Lung (tissue), 11 donors: ENCODE measurements at regions not wholly inside any gene's neighbourhood (a gene's known extent, or its start where the extent isn't known, plus 50 kb on each side); places are given as distances from the start of the nearest gene placed in this dataset.
A peak's percentile ranks its signal among the peaks of the same experiment; 100 is the strongest.

Experiments
- ATAC-seq: fragments of 200-7000 bp; cut with Tn5 transposase; one replicate; pipeline ENCODE4 v1.9.1; 2020; ENCODE audit warnings: moderate number of reproducible peaks; ENCODE audit not compliant: insufficient read depth, low FRiP score
- DNase-seq, 3 donors: peaks; one replicate each; pipeline ENCODE4 v3.0.0-alpha.2; 2013 to 2017
- H3K27ac ChIP-seq, 2 donors: one replicate each; pipeline ENCODE4 v1.5.1; 2013; ENCODE audit warnings: mild to moderate bottlenecking in 2 of 2, moderate library complexity in 2 of 2, control low read depth in 1 of 2, inconsistent platforms in 1 of 2, low read depth in 1 of 2, low read length in 1 of 2
- H3K27me3 ChIP-seq, 3 donors: one replicate each; pipeline ENCODE4 v1.5.1; 2013; ENCODE audit warnings: low read length in 2 of 3; ENCODE audit not compliant: control insufficient read depth in 3 of 3, insufficient read depth in 3 of 3
- H3K36me3 ChIP-seq, 4 donors: one replicate each; pipeline ENCODE4 v1.5.1; 2013; ENCODE audit warnings: low read length in 4 of 4, mild to moderate bottlenecking in 1 of 4, moderate library complexity in 1 of 4; ENCODE audit not compliant: control insufficient read depth in 4 of 4, insufficient read depth in 4 of 4
- H3K4me1 ChIP-seq, 5 donors: one replicate each; pipeline ENCODE4 v1.5.1; 2013; ENCODE audit warnings: low read length in 5 of 5, mild to moderate bottlenecking in 2 of 5, moderate library complexity in 1 of 5; ENCODE audit not compliant: control insufficient read depth in 5 of 5, insufficient read depth in 5 of 5
- H3K4me3 ChIP-seq: one replicate; pipeline ENCODE4 v1.5.1; 2013; ENCODE audit warnings: mild to moderate bottlenecking, control low read depth, moderate library complexity
- H3K9ac ChIP-seq, 2 donors: one replicate each; pipeline ENCODE4 v1.5.1; 2013; ENCODE audit warnings: low read length in 2 of 2, control low read depth in 1 of 2; ENCODE audit not compliant: insufficient read depth in 1 of 2
- H3K9me3 ChIP-seq, 4 donors: one replicate each; pipeline ENCODE4 v1.5.1; 2013; ENCODE audit warnings: low read length in 3 of 4, mild to moderate bottlenecking in 1 of 4, moderate library complexity in 1 of 4; ENCODE audit not compliant: control insufficient read depth in 4 of 4, insufficient read depth in 3 of 4
- CTCF ChIP-seq: IDR thresholded peaks from 2 replicates; pipeline ENCODE4 v1.5.1; 2012; ENCODE audit warnings: mild to moderate bottlenecking; ENCODE audit errors: control extremely low read depth, extremely low read depth
- WGBS, 2 donors: extraction: QIAGEN DNeasy Blood & Tissue Kit; methylation state at CpG; one replicate each; pipeline ENCODE4 v1.1.7; 2013; 5-methylcytosine and 5-hydroxymethylcytosine counted together
- donor health status: control.
- donor health status: control.
- donor health status: Bipolar disorder and iron deficiency.
- donor health status: healthy.
- donor health status: DM: yes; HTN: yes; CAD: no.

- 66% methylated on average over 4 of the region's 4 CpGs for WGBS, 2 donors
- ATAC-seq (no peak), DNase-seq (no peak)
- no peak for TF ChIP-seq CTCF
- no peak overlapping the region for H3K27ac ChIP-seq
- no peaks in the 10 kb centered on the region for H3K9me3 ChIP-seq
- no peaks in the 10 kb centered on the region for H3K4me1 ChIP-seq
- no peaks in the 10 kb centered on the region for H3K27me3 ChIP-seq
- no peaks in the 10 kb centered on the region for H3K36me3 ChIP-seq
- no peak overlapping the region for H3K4me3 ChIP-seq
- no peak overlapping the region for H3K9ac ChIP-seq
Observed at GRCh38 chr4:25523405-25523804, 132.2 kb upstream of the SLC34A2 start.

DNA sequence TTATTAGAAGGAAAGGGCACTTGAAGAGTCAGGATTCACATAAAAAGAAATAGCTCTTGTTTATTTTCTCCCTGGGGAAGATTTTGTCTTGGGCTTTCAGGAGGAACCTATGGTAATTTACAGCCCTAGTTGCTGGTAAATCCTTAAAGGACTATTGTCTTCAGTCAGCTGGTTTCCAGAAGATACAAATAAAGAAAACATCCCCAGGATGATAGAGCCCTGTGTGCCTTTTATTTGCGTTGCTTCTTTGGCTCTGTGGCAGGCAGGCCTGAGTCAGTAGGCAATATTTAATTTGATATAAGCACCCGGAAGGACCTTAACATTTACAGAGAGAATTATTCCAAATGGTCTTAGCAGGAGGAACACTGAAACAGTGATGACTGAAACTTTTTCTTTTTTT lies 131.0 kb upstream of the SLC34A2 start:
- peak; percentile 49 for ATAC-seq
- no peak overlapping the region for H3K27ac ChIP-seq
- no peak overlapping the region for H3K9ac ChIP-seq
- H3K4me3 ChIP-seq, result no peak overlapping the region
- H3K36me3 ChIP-seq, result no peaks in the 10 kb centered on the region
- WGBS, 2 donors, result 62 to 76% methylated on average over 2 of the region's 2 CpGs
- no peaks in the 10 kb centered on the region for H3K4me1 ChIP-seq
- no peaks in the 10 kb centered on the region for H3K9me3 ChIP-seq
- TF ChIP-seq CTCF, result no peak
- DNase-seq, result no peak
- no peaks in the 10 kb centered on the region for H3K27me3 ChIP-seq

GRCh38 chr4:25525896-25526295 lies 129.8 kb upstream of the SLC34A2 start:
- no peak for ATAC-seq
- no peak for DNase-seq
- TF ChIP-seq CTCF, result no peak
- no peak overlapping the region for H3K4me3 ChIP-seq
- no peaks in the 10 kb centered on the region for H3K27me3 ChIP-seq
- H3K27ac ChIP-seq, result no peak overlapping the region
- 89% methylated on average over 6 of the region's 6 CpGs for WGBS, 2 donors
- H3K9me3 ChIP-seq, result no peaks in the 10 kb centered on the region
- no peak overlapping the region for H3K9ac ChIP-seq
- no peaks in the 10 kb centered on the region for H3K4me1 ChIP-seq
- H3K36me3 ChIP-seq, result no peaks in the 10 kb centered on the region

GRCh38 chr4:25527034-25527433 lies 128.6 kb upstream of the SLC34A2 start:
- Histone ChIP-seq H3K27ac (no peak overlapping the region), H3K9ac (no peak overlapping the region), H3K27me3 (no peaks in the 10 kb centered on the region), H3K4me3 (no peak overlapping the region), H3K36me3 (no peaks in the 10 kb centered on the region), H3K4me1 (no peaks in the 10 kb centered on the region), H3K9me3 (no peaks in the 10 kb centered on the region)
- TF ChIP-seq CTCF, result no peak
- 95 to 97% methylated on average over 1 of the region's 1 CpG for WGBS, 2 donors
- ATAC-seq (no peak), DNase-seq (no peak)
